HT1080 (cell line): ENCODE measurements at regions not wholly inside any gene's neighbourhood (a gene's known extent, or its start where the extent isn't known, plus 50 kb on each side); places are given as distances from the start of the nearest gene placed in this dataset.
"Not testable (repeated sequence)": the region's sequence is repeated elsewhere in the genome, so short reads cannot be mapped to it uniquely, and the experiment has no call there.

Experiments used
- DNase-seq: peaks from one replicate; pipeline ENCODE4 v3.0.0-alpha.2; 2015; ENCODE audit warnings: low read depth

DNA sequence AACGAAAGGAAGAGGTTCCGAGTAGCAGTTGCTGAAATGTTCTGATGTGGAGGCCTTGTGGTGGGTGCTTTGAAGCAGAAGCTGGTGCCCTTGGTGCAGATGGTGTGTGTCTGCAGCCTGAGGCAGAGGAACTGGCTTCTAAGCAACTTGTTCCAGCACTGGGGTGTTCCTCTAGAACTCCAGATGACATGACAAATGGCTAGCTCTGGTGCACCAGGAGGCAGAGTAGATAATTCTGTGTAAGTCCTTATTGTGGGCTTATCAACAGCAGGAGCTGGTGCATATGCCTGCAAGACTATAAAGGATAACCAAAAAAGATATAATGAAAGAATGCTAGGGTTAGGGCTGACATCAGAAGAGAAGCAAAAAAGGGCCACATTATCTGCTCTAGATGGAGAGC lies 76.5 kb downstream of the ARL5B start:
- DNase-seq = no peak

DNA sequence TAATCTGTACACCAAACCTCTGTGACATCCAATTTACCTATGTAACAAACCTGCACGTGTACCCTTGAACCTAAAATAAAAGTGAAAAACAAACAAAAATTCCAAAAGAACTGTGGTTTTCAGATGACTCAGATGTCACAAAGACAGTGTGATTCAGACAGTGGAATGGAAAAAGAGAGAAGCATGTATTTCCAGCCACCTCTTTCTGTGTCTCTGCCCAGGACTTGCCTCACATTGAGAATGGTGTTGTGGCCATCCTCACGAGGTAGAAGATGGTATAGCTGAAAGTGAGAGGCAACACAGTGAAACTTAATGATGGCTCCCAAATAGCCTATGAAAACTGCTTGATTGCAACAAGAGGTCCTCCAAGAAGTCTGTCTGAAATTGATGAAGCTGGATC lies 78.0 kb downstream of the ARL5B start:
- DNase-seq = peak; percentile 39

DNA sequence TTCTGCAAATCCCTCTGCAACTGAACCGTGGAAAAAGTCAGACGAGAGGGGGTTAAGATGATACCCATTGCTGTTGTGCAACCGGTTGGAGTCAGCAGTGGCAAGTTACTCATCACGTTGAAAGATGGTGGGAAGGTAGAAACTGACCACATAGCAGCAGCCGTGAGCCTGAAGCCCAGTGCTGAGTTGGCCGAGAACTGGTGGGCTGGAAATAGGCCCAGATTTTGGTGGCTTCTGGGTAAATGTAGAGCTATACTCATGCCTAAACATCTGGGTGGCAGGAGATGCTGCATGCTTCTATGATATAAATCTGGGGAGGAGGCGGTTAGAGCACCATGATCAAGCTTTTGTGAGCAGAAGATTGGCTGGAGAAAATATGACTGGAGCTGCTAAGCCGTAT lies 78.6 kb downstream of the ARL5B start:
- peak; percentile 77 for DNase-seq

DNA sequence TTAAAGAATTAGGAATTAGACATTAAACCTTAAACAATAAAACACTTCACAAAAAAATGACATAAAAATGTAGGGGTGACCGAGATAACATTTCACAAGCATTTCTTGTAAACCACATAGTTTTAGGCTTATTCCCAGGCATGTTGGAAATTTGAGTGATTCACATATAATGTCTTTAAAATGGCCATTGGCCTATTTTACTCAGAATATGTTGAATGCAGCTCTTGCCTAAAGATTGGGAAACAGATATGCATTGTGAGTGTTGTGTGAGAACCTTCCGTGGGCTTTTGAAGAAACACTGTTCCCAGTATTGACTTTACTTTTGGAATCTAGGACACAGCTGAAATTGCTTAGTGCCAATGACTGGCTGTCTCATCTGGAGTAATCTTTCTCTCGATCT lies 79.6 kb downstream of the ARL5B start:
- DNase-seq = no peak

DNA sequence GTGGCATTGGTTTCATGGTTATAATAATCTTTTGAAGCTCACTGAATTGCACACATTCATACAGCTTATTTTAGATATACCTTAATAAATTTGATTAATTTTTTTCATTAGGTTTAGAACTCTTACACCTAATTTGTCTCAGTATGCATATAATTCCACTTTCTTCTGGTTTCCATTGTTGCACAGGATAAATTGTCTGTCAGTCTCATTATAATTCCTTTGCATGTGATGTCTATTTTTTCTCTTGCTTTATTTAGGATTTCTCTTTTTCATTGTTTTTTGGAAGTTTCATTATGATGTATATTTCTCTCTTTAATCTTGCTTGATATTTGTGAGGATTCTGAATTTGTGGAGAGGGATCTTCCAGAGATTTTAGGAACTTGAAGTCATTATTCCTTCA lies 84.7 kb downstream of the ARL5B start:
- no peak for DNase-seq

DNA sequence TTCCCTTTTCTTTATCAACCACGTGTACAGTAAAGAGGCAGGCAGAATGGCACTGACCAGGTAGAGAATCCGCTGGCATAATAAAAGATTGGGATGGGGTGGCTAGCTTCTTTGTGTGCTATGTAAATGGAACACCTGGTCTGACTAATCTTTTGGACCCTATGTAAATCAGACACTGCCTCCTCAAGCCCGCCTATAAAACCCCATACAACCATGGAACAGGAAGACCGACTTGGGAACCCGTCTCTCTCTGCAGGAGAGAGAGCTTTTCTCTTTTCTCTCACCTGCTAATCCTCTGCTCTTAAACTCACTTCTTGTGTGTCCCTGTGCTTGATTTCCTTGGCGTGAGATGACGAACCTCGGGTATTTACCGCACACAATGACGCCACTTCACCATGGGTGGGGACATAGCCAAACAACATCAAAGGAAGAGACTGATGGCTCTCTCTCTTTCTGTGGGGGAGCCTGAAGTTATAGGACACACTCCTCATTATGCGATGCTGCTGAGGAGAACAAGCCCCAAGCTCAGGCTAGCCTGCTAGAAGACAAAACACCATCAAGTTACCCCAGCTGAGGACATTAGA lies 94.2 kb downstream of the ARL5B start:
- DNase-seq = no peak

DNA sequence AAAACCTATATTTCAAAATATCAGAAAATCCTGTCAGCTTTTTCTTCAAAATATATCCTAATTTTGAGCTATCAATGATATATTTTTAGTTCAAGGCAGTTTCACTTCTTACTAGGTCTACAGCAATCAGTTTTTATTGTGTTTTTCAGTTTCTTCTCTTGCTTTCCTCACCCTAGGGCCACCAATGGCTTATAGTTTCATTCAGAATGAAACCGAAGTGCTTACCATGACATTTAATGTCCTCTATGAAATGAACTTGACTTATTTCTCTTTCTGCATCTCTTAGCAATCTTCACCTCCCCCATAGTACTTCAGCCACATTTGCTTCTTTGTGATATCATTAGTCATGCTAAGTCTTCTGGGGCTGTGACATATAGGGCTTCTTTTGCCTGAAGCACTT lies 100.3 kb downstream of the ARL5B start:
- DNase-seq = no peak

DNA sequence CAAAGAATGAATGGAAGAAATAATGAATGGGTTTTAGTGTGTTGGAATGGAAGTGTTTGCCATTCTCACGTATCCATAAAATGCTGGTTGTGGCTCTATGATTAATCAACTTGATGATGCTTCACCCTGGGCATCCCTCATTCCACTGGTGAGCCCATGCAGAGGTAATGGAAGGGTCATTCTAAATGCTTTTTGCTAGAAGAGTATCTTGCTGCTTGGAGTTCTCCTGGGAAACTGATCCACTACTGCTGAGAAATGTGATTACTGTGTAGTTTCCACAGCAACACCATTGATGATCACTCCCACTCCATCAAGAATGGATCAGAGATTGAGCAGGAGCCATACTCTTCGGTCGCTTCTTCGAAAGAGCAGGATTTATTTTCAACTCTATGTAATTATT lies 101.6 kb downstream of the ARL5B start:
- no peak for DNase-seq

DNA sequence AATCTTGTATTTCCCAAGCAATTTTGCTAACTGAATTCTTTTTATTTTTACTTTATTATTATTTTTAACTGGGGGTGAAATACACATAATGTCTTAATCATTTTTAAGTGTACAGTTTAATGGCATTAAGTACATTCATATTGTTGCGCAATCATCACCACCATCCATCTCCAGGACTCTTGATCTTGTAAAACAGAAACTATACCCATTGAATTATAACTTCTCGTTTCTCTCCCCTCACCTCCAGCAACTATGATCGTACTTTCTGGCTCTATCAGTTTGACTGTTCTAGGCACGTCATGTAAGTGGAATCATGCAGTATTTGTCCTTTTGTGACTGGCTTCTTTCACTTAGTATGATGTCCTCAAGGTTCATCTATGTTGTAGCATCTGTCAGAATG lies 108.8 kb downstream of the ARL5B start:
- DNase-seq = no peak

DNA sequence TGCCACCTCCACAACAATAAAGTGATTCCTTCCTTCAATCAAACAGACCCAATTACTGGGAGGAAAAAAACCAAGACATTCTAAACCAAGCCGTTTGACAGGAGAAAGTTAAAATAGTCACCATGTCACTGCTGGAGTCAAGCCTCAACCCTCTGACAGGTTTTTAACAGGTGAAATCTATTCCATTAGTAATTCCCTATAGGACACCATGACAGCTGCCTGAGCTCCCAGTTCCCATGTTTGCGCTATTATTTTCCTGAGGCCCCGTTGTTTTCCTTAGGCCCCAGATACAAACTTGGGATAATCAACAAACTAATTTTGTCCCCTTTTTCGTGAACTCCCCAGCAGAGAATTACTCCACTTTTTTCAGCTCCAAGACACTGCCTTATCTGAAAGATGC lies 113.9 kb downstream of the ARL5B start:
- no peak for DNase-seq

DNA sequence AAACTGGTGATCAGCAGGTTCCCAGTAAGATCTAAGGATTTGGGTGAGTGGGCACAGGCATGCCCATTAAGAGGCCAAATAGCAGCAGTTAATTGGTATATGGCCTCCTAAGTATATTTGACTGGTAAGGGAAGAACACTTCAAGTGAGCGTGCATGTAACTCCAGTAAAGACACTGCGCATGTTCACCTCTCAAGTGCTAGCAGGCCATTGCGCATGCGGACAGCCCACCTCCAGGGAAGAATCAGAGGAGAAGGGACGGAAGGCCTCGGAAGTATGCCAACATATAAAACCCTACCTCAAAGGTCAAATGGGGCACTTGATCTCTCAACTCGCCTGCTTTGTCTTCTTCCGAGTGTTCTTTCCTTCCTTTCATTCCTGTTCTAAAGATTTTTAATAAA lies 118.0 kb downstream of the ARL5B start:
- no peak for DNase-seq

DNA sequence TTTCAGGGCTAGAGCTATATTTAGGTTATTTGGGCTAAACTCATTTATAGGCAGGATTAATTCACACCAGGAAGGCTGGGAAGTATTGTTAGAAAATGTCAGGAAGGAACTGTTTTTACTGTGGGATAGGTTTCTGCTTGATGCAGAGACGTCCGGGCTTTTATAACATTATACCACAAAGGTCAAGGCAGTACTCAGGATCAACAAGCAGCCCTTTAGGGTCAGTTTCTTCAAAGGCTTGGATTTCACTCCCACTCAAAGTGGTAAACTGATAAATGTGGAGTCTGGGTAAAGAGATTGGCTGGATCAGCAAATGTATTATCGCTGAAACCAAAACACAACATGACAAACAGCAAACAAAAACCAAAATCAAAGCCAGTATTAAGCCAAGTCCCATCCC lies 127.2 kb downstream of the ARL5B start:
- DNase-seq = no peak

DNA sequence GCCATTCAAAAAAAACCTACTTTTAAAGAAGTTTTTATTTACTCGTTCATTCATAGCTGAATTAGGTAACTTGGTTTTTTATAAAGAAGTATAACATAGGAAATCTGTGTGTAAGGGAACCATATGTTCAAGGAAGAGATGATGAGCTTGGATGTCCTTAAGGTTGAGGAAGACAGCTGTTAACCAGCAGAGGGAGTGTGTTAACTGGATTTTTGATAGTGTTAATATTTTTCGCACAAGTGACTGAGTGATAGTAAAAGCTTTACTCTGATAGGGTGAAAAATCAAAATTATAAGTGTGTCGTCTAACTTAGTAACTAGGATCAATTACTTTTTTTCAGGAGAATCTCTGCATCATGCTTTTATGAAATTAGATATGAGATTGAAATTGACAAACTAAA lies 134.7 kb downstream of the ARL5B start:
- DNase-seq = peak; percentile 10

DNA sequence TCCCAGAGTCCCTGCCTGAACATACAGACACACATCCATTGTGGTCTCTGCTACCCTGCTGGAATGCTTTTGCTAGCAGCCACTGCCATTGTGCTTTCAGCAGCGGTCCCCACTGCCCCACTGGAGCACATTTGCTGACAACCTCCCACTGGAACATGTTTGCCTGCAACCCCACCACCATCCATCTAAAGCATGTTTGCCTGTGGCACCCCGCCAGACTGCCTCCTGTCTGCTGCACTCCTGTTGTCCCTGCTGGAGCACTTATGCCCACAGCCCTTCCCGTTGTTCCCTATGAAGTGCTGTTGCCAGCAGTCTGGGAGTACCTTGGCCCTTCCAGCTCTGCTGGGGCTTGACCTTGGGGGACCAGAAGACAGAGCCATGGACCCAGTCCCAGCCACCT lies 136.3 kb downstream of the ARL5B start:
- DNase-seq = no peak

DNA sequence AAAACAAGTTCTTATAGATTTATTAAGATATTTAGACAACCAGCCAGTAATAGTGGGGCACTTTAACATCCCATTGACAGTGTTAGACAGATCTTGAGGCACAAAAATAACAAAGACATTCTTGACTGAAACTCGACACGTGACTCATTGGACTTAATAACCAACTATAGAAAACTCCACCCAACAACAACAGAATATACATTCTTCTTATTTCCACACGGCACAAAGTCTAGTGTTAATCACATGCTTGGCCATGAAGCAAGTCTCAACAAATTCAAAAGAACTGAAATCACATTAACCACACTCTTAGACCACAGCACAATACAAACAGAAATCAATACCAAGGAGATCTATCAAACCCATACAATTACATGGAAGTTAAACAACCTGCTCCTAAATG lies 138.1 kb downstream of the ARL5B start:
- DNase-seq = no peak

DNA sequence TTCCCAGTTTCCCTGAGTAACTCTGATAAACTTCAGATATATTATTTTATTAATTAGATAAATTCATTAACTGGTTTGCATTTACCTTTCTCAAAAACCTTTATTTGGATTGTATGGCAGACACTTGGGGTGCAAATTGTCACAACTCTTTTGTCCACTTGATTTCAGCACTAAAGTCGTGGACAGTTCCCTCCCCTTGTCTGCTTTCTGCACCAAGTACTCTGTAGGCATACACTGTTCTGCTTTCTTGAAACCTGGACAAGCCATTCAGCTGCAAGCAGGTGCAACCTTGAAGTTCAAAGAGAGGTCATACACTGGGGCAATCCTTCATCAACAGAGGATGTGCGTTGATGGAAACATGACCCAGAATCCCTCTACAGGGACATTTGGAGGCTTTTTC lies 162.9 kb downstream of the ARL5B start:
- DNase-seq = no peak

DNA sequence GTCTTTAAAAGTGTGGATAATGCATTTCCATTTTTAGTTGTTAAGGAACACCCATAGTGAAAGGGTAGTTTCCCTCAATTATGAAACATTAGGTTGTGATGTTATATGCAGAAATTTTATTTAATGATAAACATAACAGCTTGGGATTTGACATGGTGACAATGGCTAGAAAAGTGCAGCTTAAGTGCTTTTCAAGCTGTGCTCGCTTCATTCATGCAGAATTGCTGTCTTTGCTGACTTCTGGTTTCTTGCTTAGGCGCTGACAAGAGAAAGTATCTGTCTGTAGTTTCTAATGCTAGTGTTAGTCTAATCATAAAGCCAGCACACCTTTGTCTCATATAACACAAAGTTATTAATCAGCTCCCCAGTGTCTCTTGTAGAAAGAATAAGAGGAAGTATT lies 170.0 kb downstream of the ARL5B start:
- DNase-seq = no peak

DNA sequence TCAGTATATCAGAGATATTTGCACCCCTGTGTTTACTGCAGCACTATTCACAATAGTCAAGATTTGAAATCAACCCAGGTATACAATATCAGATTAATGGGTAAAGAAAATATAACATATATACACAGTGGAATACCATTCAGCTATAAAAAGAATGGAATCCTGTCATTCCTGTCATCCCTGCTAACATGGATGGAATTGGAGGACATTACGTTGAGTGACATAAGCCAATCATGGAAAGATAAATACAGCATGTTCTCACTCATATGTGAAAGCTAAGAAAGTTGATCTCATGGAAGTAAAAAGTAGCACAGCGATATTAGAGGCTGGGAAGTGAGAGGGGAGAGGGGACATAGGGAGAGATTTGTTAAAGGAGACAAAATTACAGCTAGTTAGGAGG lies 171.0 kb downstream of the ARL5B start:
- no peak for DNase-seq

DNA sequence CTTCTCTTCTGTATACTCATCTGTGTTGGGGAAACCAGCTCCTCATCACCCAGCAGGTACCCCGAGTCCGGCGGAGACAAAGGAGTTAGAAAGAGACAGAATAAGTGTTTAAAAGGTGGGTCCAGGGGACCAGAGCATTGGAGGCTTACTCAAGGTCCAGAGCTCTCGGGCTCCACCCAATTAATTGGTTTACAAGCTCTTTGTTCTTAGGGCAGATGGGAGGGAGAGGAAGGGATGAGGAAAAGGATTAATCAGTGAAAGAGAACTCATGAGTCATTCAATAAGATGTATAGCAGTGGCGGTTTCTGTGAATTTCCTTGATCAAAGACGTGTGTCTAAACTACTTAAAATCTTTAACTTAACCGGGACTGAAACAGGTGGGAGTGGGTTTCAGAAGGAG lies 192.0 kb upstream of the MALRD1 start:
- DNase-seq = not testable (repeated sequence)

DNA sequence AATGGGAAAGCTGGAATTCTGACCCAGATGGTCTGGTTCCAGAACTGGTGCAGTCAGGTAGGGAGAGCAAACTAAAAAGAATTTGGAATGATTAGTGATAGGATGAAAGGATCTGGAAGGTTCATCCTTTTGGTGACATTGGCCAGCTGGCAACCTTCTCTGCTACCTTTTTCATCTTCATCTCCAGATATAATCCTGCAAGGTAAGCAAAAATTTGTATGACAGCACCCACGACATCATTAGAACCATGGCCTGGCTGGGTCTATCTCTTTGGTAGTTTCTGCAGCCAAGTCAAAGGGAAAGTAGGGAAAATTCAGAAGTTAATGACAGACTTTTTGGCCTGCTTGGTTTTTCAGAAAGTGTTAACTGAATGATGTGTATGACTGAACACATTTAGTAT lies 188.9 kb upstream of the MALRD1 start:
- no peak for DNase-seq

DNA sequence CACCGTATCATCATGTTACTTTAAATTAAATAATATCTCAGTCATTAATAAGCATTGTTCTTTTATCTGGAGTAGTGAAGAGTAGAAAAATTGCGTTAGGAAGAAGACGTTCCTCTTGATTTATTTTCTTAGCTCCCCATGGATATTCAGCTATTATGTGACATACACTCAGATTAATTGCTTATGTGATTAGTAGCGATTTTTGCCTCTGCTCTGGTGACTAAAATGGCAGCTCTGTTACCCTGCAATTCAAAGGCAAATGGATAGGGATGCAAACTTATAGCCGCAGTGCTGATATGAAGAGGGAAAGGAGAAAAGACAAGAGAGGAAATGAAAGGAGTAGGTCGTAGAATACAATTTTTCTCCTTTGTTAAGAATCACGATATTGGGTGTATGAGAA lies 188.4 kb upstream of the MALRD1 start:
- DNase-seq = no peak

DNA sequence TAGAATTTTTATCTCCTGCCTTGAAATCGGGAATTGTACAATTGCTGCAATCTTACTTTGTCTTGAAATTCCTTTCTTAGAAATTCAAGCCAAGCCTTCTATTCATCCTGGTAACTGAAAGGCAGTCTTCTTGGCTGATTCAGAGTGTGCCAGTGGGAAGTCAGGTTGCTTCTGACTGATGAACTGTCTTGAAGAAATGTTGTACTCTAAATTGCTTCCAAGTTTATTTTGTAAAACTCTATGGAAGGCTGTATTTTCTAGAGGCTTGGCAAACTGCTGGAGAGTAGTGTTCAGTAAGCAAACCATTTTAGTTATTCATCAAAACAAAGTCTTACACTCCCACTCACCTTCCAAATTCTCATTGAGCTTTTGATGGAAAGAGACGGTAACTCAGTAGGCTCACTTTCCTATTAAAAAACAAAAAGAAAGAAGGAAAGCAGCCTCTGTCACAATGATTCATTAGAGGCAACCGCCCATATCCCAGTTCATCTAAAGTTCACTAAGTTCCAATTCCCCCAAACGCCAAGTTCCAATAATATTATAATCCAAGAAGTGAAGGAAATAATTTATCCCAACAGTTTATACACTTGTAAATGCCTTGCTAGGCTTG lies 187.9 kb upstream of the MALRD1 start:
- DNase-seq = no peak

DNA sequence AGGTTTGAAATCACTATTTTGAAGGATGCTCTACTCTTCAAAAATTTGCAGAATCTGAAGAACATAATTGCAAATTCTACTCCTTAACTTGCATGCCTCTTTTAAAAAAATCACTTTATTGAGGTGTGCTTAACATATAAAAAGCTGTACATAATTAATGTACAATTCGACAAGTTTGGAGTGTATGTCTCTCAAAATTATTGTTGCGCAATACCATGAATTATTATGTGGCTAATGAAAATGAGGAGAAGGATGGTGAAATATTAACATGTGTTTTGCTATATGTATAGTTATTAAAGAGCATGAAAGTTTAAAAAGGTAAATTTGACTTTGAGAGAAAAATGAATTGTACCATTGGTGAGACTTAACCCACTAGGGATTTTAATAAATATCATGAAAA lies 187.2 kb upstream of the MALRD1 start:
- DNase-seq = no peak

DNA sequence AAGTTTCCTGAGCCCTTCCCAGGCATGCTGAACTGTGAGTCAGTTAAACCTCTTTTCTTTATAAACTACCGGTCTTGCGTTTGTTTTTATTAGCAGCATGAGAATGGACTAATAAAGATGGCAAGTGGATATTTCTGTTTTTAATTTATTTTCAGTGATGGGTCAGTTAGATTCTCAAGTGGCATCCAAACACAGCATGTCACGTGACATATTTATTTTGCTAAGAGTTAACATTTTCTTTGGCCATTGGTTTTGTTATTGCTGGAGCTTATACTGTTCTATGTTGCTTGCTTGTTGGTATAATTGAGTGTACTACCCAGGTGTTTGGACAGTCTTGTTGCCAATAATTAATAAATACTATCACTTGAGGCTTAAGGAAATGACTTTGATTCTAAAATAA lies 181.7 kb upstream of the MALRD1 start:
- no peak for DNase-seq
